SK-N-SH (cell line): ENCODE measurements at regions not wholly inside any gene's neighbourhood (a gene's known extent, or its start where the extent isn't known, plus 50 kb on each side); places are given as distances from the start of the nearest gene placed in this dataset.
A peak's percentile ranks its signal among the peaks of the same experiment; 100 is the strongest.

Experiments
- CTCF ChIA-PET: fragments of 300-600, 350-600 bp; formaldehyde crosslinking; extraction: SDS; loops from one replicate; lab custom pipeline; 2021; lab: Yijun Ruan, JAX
- POLR2A ChIA-PET: fragments of 350-600 bp; sonication (Branson Sonifier 250); formaldehyde crosslinking; extraction: SDS; loops from one replicate; lab custom pipeline; 2020; ENCODE audit warnings: antibody characterized with exemption, inconsistent platforms; lab: Yijun Ruan, JAX
- DNase-seq: peaks from one replicate; pipeline ENCODE4 v3.0.0; 2012
- H2AFZ ChIP-seq: fragments of 200-600 bp; sonication (generic); 2 replicates; pipeline ENCODE4 v1.8.1; 2016; ENCODE audit warnings: antibody characterized with exemption, mild to moderate bottlenecking, low read depth
- H3F3A ChIP-seq: fragments of 200-600 bp; sonication (generic); replicated peaks from 2 replicates; pipeline ENCODE3; 2016; ENCODE audit warnings: antibody characterized with exemption, mild to moderate bottlenecking; ENCODE audit not compliant: insufficient read depth
- H3K27ac ChIP-seq, 2 experiments: fragments of 200-500 bp in 1 of 2; fragments of 200-600 bp in 1 of 2; sonication (Bioruptor generic) in 1 of 2; sonication (generic), shearing (Covaris generic) in 1 of 2; 2 replicates each; pipeline versions ENCODE4 v1.5.1 to v1.6.1; 2014 to 2016; ENCODE audit warnings: low read depth in 2 of 2, inconsistent platforms in 1 of 2, low read length in 1 of 2, mild to moderate bottlenecking in 1 of 2, mixed read lengths in 1 of 2
- H3K27me3 ChIP-seq: fragments of 200-600 bp; sonication (generic), shearing (Covaris generic); 2 replicates; pipeline ENCODE4 v1.6.1; 2016; ENCODE audit warnings: mixed run types; ENCODE audit not compliant: insufficient read depth
- H3K36me3 ChIP-seq, 2 experiments: fragments of 200-500 bp in 1 of 2; fragments of 200-600 bp in 1 of 2; sonication (Bioruptor generic) in 1 of 2; sonication (generic) in 1 of 2; replicated peaks in 1 of 2; 2 replicates each; pipeline versions ENCODE3 to v1.5.1; 2014 to 2016; ENCODE audit warnings: low read length in 1 of 2, mild to moderate bottlenecking in 1 of 2; ENCODE audit not compliant: insufficient read depth in 2 of 2, control insufficient read depth in 1 of 2
- H3K4me1 ChIP-seq, 2 experiments: fragments of 200-500 bp in 1 of 2; fragments of 200-600 bp in 1 of 2; sonication (Bioruptor generic) in 1 of 2; sonication (generic), shearing (Covaris generic) in 1 of 2; 2 replicates each; pipeline versions ENCODE4 v1.5.1 to v1.6.1; 2014 to 2016; ENCODE audit warnings: low read depth in 1 of 2, low read length in 1 of 2, mixed run types in 1 of 2; ENCODE audit not compliant: insufficient read depth in 2 of 2, control insufficient read depth in 1 of 2
- H3K4me2 ChIP-seq: fragments of 200-600 bp; sonication (generic), shearing (Covaris generic); 2 replicates; pipeline ENCODE4 v1.6.1; 2017; ENCODE audit warnings: mixed run types
- H3K4me3 ChIP-seq, 2 experiments: fragments of 200-500 bp in 1 of 2; fragments of 200-600 bp in 1 of 2; sonication (Bioruptor generic) in 1 of 2; sonication (generic), shearing (Covaris generic) in 1 of 2; 2 replicates each; pipeline versions ENCODE4 v1.5.1 to v1.8.1; 2014 to 2016; ENCODE audit warnings: low read depth in 2 of 2, inconsistent platforms in 1 of 2, low read length in 1 of 2, mild to moderate bottlenecking in 1 of 2, mixed read lengths in 1 of 2, moderate library complexity in 1 of 2
- H3K79me2 ChIP-seq: fragments of 200-600 bp; sonication (generic); 2 replicates; pipeline ENCODE4 v1.8.1; 2017; ENCODE audit warnings: mild to moderate bottlenecking; ENCODE audit not compliant: insufficient read depth
- H3K9ac ChIP-seq: fragments of 200-600 bp; sonication (generic); 2 replicates; pipeline ENCODE4 v1.6.1; 2017; ENCODE audit warnings: mixed run types
- H3K9me2 ChIP-seq: fragments of 200-600 bp; sonication (generic); 2 replicates; pipeline ENCODE4 v1.6.1; 2017; ENCODE audit warnings: mixed run types
- H3K9me3 ChIP-seq: fragments of 200-600 bp; sonication (generic); 2 replicates; pipeline ENCODE4 v1.6.1; 2017; ENCODE audit warnings: mixed run types, mild to moderate bottlenecking, moderate library complexity
- H4K20me1 ChIP-seq: fragments of 200-600 bp; sonication (generic); 2 replicates; pipeline ENCODE4 v1.6.1; 2017; ENCODE audit warnings: mild to moderate bottlenecking, mixed run types; ENCODE audit not compliant: insufficient read depth
- ELF1 ChIP-seq: IDR thresholded peaks from 2 replicates; pipeline ENCODE4 v1.4.0; 2012
- IRF3 ChIP-seq: fragments of 150-350 bp; IDR thresholded peaks from 2 replicates; pipeline ENCODE4 v1.6.1; 2016; ENCODE audit warnings: mild to moderate bottlenecking, low read depth, low read length
- MEF2A ChIP-seq: IDR thresholded peaks from 2 replicates; pipeline ENCODE4 v1.4.0; 2012; ENCODE audit warnings: low read depth, borderline replicate concordance
- RAD21 ChIP-seq: IDR thresholded peaks from 2 replicates; pipeline ENCODE4 v1.6.1; 2012; ENCODE audit warnings: mild to moderate bottlenecking, low read length
- REST ChIP-seq: IDR thresholded peaks from 2 replicates; pipeline ENCODE4 v1.6.1; 2012; ENCODE audit warnings: mild to moderate bottlenecking, low read depth, low read length, moderate library complexity
- TAF1 ChIP-seq: IDR thresholded peaks from 2 replicates; pipeline ENCODE4 v1.6.1; 2012; ENCODE audit warnings: low read depth, mild to moderate bottlenecking, low read length, moderate library complexity, borderline replicate concordance
- WGBS: methylation state at CpG from one replicate; pipeline ENCODE4 v1.1.6; 2017; ENCODE audit warnings: low lambda C conversion rate; 5-methylcytosine and 5-hydroxymethylcytosine counted together
- TF ChIP-seq, protein P1 (sequence below): IDR thresholded peaks from 2 replicates; pipeline ENCODE4; 2012
- TF ChIP-seq, protein P2 (sequence below): IDR thresholded peaks from 2 replicates; pipeline ENCODE4 v1.4.0; 2012; ENCODE audit warnings: low read depth

DNA sequence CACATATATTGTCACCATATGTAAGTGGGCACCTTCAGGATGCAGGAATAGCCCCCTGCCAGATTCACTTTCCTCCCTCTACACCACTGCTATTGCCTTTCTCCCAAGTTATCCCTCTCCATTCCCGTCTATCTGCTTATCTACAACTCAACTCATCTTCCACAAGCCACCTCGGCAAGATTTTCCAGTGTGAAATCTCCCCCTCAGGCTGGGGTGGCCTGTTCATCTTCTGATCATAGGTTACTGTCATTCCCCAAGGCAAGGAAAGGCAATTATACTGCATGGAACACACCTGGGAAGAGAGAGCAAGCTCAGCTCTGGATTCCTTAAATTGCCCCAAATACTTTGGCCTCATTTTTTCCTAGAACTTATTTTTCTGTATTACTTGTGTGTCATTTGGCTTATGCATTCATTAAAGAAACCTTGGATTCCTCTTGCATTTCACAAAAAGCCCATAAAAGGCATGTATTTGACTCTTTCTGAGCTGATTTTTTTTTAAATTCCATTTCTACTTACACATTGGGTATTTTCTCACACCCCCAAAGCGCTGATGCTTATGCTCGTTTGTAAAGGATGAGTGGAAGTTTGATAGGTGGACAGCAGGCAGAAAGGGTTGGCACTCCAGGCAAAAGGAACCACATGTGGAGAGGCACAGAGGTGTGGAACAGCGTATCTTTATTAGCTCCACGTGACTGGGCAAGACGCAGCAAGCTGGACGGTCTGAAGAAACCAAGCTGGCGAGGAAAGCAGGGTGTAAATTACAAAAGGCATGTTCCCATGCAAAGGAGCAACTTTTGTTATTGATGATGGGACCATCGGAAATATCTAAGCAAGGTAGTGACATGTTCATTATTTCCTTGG, 169.7 kb upstream of the RAB4A start:
- Histone ChIP-seq H3K9me2 (no peaks in the 10 kb centered on the region), H2AFZ (no peak overlapping the region), H3K36me3 (no peaks in the 10 kb centered on the region), H3K27ac (no peak overlapping the region), H3K27me3 (no peaks in the 10 kb centered on the region), H3K4me3 (no peak overlapping the region), H3K4me2 (no peak overlapping the region), H3K4me1 (peaks cover 0 to 4% of the 10 kb centered on the region in 2 experiments; a peak in 1 of 4 replicates), H3K9me3 (no peaks in the 10 kb centered on the region), H4K20me1 (no peaks in the 10 kb centered on the region), H3F3A (no peaks in the 10 kb centered on the region), H3K79me2 (no peaks in the 10 kb centered on the region), H3K9ac (no peak overlapping the region)
- TF ChIP-seq, protein P1, sequence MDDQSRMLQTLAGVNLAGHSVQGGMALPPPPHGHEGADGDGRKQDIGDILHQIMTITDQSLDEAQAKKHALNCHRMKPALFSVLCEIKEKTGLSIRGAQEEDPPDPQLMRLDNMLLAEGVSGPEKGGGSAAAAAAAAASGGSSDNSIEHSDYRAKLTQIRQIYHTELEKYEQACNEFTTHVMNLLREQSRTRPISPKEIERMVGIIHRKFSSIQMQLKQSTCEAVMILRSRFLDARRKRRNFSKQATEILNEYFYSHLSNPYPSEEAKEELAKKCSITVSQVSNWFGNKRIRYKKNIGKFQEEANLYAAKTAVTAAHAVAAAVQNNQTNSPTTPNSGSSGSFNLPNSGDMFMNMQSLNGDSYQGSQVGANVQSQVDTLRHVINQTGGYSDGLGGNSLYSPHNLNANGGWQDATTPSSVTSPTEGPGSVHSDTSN: no peak
- TF ChIP-seq ELF1 (no peak), TAF1 (no peak), REST (no peak), IRF3 (no peak)
- ChIA-PET POLR2A (no interaction called here), CTCF (interaction anchor here (0.7 kb wide), 1 partner anchor 560 kb away, joined by 3 read pairs; no protein-coding TSS in a partner anchor)
- WGBS: 73% methylated on average over 10 of the region's 10 CpGs
- no peak for DNase-seq

- no peak for DNase-seq
- 57% methylated on average over 2 of the region's 2 CpGs for WGBS
- CTCF ChIA-PET: interaction anchor here (1.4 kb wide), 1 partner anchor 180 kb away, joined by 3 read pairs; no protein-coding TSS in a partner anchor
Observed at GRCh38 chr1:229102741-229103391, 168.0 kb upstream of the RAB4A start.

More at GRCh38 chr1:229102741-229103391, 168.0 kb upstream of the RAB4A start:
- Histone ChIP-seq H3K27me3 (no peaks in the 10 kb centered on the region), H3K4me3 (no peak overlapping the region), H3K79me2 (no peaks in the 10 kb centered on the region), H3K4me2 (no peak overlapping the region), H3K27ac (no peak overlapping the region), H2AFZ (no peak overlapping the region), H3K36me3 (no peaks in the 10 kb centered on the region), H3K4me1 (peaks cover 0 to 11% of the 10 kb centered on the region in 2 experiments; a peak in 1 of 4 replicates), H3F3A (no peaks in the 10 kb centered on the region), H3K9me3 (no peaks in the 10 kb centered on the region), H3K9ac (no peak overlapping the region), H3K9me2 (no peaks in the 10 kb centered on the region), H4K20me1 (no peaks in the 10 kb centered on the region)
- TF ChIP-seq, protein P2, sequence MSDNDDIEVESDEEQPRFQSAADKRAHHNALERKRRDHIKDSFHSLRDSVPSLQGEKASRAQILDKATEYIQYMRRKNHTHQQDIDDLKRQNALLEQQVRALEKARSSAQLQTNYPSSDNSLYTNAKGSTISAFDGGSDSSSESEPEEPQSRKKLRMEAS: no peak
- TF ChIP-seq, protein P1: no peak
- TF ChIP-seq MEF2A (no peak), RAD21 (peak; percentile 23)
- POLR2A ChIA-PET: no interaction called here
